Activated naive CD8-positive, alpha-beta T cell treated with anti-CD3 and anti-CD28 coated beads, Interleukin-2, amount 50 U/mL, for 24 hours (primary cell): ENCODE measurements at regions not wholly inside any gene's neighbourhood (a gene's known extent, or its start where the extent isn't known, plus 50 kb on each side); places are given as distances from the start of the nearest gene placed in this dataset.

Source experiments
- ATAC-seq: fragments of 150-1000 bp; cut with Tn5 transposase; one replicate; pipeline ENCODE4 v1.10.0; 2021
- DNase-seq: peaks from one replicate; pipeline ENCODE4 v3.0.0; 2021
- H3K27ac Mint-ChIP-seq: one replicate; pipeline ENCODE4 v1.8.0; 2021; ENCODE audit warnings: mild to moderate bottlenecking, mixed read lengths
- H3K27me3 Mint-ChIP-seq: one replicate; pipeline ENCODE4 v1.8.0; 2021; ENCODE audit warnings: mixed read lengths
- H3K36me3 Mint-ChIP-seq: one replicate; pipeline ENCODE4 v1.8.0; 2021; ENCODE audit warnings: low read depth, mixed read lengths
- H3K4me1 Mint-ChIP-seq: one replicate; pipeline ENCODE4 v1.8.0; 2021; ENCODE audit warnings: mixed read lengths
- H3K4me3 Mint-ChIP-seq: one replicate; pipeline ENCODE4 v1.8.0; 2021; ENCODE audit warnings: mild to moderate bottlenecking, moderate library complexity, mixed read lengths
- H3K9me3 Mint-ChIP-seq: one replicate; pipeline ENCODE4 v1.8.0; 2021; ENCODE audit warnings: mixed read lengths

DNA sequence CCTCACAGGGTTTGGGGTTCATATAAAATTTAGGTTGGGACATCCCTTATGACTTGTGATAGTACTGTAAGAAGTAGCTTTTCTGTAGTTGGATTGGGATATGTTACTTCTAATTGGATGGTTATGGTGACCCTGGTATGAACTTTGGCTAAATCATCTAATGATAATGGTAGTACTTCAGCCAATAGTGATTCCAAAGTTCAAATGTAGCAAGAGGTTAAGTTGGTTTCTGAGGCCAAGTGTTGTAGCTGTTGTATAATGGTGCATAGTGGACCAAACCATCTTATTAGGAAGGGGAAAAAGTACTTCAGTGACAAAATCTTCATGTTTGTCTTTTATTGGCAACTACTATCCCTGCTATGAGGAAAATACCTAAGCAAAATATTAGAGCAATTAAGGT lies 542.1 kb upstream of the IGFBP3 start:
- Mint-ChIP-seq H3K4me1 (no peaks in the 10 kb centered on the region), H3K36me3 (no peaks in the 10 kb centered on the region), H3K27ac (no peak overlapping the region), H3K9me3 (peaks cover 50% of the 10 kb centered on the region), H3K4me3 (no peak overlapping the region), H3K27me3 (no peaks in the 10 kb centered on the region)
- DNase-seq (no peak), ATAC-seq (no peak)

DNA sequence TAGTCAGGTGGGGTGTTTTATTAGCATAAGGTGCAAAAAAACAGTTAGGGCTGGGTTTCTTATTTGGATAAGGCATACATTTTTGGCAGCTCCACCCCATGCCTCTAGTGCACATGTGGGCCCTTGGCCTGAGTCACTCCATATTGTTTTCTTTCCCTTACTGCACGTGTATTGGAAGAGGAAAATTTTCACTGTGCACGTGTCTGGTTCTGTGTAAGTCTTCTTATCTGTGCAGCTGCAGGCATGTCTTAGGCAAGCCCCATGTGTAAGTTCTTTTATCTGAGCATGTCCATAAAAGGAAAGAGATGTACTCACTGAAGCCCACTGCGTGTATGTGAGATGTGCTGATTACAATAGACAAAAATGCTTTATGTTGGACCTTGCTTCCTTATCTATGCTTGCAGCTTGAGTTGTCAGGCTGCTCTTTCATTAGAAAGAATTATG lies 540.3 kb upstream of the IGFBP3 start:
- no peaks in the 10 kb centered on the region for H3K36me3 Mint-ChIP-seq
- no peaks in the 10 kb centered on the region for H3K27me3 Mint-ChIP-seq

DNA sequence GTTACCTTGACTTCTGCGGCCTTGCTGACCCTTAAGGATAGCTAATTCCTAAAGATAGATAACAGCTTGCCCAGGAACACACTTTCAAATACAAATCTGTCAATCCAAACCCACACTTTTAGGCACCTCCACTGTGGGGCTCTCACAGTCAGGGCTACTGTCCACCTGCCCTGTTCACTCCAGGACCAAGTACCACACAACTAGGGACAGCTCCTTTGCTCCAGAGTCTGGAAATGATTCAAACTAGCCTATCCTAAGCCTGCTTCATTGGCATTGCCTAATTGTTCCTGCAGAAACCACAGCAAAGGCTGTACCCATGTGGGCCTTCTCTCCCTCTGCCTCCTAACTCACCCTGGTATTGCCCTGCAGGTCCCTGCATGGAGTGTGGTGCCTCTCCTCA lies 538.9 kb upstream of the IGFBP3 start:
- Mint-ChIP-seq H3K4me3 (no peak overlapping the region), H3K4me1 (no peaks in the 10 kb centered on the region), H3K9me3 (peaks cover 42% of the 10 kb centered on the region), H3K27ac (no peak overlapping the region), H3K27me3 (no peaks in the 10 kb centered on the region), H3K36me3 (no peaks in the 10 kb centered on the region)
- DNase-seq (no peak), ATAC-seq (no peak)

More for the DNA sequence above, 540.3 kb upstream of the IGFBP3 start:
- no peak for DNase-seq
- H3K9me3 Mint-ChIP-seq, result peaks cover 37% of the 10 kb centered on the region
- no peak overlapping the region for H3K4me3 Mint-ChIP-seq
- no peak overlapping the region for H3K27ac Mint-ChIP-seq
- ATAC-seq, result no peak
- H3K4me1 Mint-ChIP-seq, result no peaks in the 10 kb centered on the region

DNA sequence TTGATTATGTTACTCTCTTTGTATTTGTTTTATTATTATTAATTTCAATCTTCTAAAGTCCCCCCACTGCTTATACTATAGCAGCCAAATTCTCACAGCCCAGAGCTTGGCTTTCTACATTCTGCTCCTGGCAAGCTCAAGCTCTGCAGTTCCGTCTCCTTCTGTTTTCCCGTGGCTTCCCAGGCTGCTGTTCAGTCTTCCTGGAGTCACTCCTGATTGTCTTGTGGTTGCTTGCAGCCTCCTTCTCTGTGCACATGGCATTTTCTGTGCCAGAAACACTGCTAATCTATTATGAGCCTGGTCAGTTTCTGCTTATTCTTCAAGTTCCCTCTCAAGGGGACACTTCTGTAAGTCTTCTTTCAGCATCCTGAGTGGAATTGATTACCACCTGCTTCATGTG lies 533.7 kb upstream of the IGFBP3 start:
- H3K36me3 Mint-ChIP-seq, result no peaks in the 10 kb centered on the region
- DNase-seq, result no peak
- H3K27ac Mint-ChIP-seq, result no peak overlapping the region
- no peaks in the 10 kb centered on the region for H3K4me1 Mint-ChIP-seq
- H3K9me3 Mint-ChIP-seq, result peaks cover 29% of the 10 kb centered on the region
- H3K4me3 Mint-ChIP-seq, result no peak overlapping the region
- H3K27me3 Mint-ChIP-seq, result no peaks in the 10 kb centered on the region
- no peak for ATAC-seq

DNA sequence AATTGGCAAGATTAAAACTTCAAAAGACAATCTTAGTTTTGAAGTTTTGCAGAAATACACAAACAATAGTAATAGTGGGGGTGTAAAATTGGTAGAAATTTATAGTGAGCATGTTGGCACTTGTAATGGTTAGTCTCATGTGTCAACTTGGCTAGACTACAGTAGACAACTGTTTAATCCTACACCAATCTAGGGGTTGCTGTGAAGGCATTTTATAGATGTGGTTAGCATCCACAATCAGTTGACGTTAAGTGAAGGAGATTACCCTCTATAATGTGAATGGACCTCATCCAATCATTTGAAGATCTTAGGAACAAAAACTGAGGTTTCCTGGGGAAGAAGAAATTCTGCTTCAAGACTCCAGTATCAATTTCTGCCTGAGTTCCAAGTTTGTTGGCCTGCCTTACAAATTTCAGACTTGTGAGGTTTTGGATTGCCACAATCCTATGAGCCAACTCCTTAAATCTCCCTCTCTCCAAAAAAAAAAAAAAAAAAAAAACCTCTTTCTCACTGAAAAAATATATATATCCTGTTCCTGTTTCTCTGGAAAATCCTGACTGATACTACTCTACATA lies 531.6 kb upstream of the IGFBP3 start:
- H3K9me3 Mint-ChIP-seq, result peaks cover 29% of the 10 kb centered on the region
- H3K27ac Mint-ChIP-seq, result no peak overlapping the region
- DNase-seq (no peak), ATAC-seq (no peak)
- no peaks in the 10 kb centered on the region for H3K27me3 Mint-ChIP-seq
- no peaks in the 10 kb centered on the region for H3K4me1 Mint-ChIP-seq
- H3K4me3 Mint-ChIP-seq, result no peak overlapping the region
- H3K36me3 Mint-ChIP-seq, result no peaks in the 10 kb centered on the region

DNA sequence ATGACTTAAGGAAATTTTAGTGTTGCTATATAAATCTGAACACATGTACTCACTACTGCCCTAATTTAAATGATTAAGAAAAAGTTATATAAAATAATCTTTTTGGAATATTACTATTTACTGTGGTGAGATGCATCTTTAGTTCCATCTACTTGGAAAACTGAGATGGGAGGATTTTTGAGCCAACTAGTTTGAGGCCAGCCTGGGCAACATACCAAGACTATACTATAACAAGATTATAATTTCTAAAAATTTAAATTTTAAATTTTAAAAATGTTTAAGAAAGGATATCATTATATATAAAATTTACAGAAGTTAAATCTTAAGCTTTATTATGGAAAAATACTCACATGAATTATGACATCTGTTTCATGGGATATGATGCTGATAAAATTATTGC lies 530.8 kb upstream of the IGFBP3 start:
- H3K4me3 Mint-ChIP-seq, result no peak overlapping the region
- no peak for DNase-seq
- no peaks in the 10 kb centered on the region for H3K27me3 Mint-ChIP-seq
- no peak for ATAC-seq
- peaks cover 29% of the 10 kb centered on the region for H3K9me3 Mint-ChIP-seq
- no peak overlapping the region for H3K27ac Mint-ChIP-seq
- no peaks in the 10 kb centered on the region for H3K36me3 Mint-ChIP-seq
- H3K4me1 Mint-ChIP-seq, result no peaks in the 10 kb centered on the region

DNA sequence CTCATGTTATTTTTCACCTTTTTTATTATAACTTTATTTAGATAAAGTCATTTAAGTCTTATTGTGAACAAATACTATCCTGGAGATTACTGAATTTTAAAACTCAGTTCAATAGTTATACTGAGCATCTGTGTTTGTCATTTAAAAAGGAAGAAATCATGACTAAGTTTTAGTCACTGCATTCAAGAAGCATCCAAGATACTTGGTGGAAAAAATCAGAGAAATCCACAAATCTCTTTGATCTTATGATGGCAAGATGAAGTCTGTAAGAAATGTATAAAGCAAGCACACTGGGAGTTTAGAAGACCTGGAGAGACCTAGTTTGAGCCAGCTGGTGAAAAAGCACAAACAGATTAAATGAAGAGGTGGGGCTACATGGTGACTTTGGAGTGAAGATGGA lies 529.8 kb upstream of the IGFBP3 start:
- DNase-seq, result no peak
- Mint-ChIP-seq H3K27ac (no peak overlapping the region), H3K4me3 (no peak overlapping the region), H3K9me3 (peaks cover 29% of the 10 kb centered on the region), H3K36me3 (no peaks in the 10 kb centered on the region), H3K4me1 (no peaks in the 10 kb centered on the region), H3K27me3 (no peaks in the 10 kb centered on the region)
- ATAC-seq, result no peak

DNA sequence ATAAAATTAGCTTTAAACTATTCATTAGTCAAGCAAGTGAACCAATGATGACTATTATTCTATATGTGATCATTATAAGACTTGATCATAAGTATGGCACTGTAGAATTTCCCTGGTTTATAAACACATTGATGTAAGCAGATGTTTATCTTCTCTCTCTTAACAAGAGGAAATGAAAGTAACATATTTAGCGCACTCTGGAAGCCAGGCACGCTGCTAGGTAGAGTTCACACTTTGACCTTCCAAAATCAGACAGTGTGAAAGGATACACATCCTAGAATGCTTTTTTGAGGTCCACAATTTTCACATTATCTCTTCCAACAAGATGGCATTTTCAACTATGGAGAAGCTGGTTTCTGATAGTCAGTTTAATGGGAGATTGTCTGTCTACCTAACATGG lies 529.4 kb upstream of the IGFBP3 start:
- DNase-seq, result no peak
- no peak for ATAC-seq
- Mint-ChIP-seq H3K4me1 (no peaks in the 10 kb centered on the region), H3K36me3 (no peaks in the 10 kb centered on the region), H3K4me3 (no peak overlapping the region), H3K9me3 (peaks cover 27% of the 10 kb centered on the region), H3K27ac (no peak overlapping the region), H3K27me3 (no peaks in the 10 kb centered on the region)

DNA sequence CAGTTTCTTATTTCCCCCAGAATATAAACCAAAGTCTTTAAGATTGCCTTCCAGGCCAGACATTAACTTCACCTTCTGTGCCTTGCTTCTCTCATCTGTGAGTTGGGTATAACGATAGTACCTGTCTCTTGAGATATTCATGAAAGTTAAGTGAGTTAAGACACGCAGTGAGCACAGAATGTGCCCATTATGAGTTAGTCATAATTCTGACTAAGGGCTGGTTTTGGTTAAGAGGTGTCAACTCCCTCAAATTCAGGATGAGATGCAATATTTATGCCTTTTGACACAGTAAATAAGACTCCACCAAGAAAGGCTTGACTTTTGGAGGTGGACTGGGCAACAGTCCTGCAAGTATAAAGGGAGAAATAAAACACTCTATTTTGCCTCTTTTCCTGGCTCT lies 528.7 kb upstream of the IGFBP3 start:
- H3K27me3 Mint-ChIP-seq, result no peaks in the 10 kb centered on the region
- no peak overlapping the region for H3K4me3 Mint-ChIP-seq
- no peaks in the 10 kb centered on the region for H3K4me1 Mint-ChIP-seq
- no peak for ATAC-seq
- H3K27ac Mint-ChIP-seq, result no peak overlapping the region
- no peaks in the 10 kb centered on the region for H3K36me3 Mint-ChIP-seq
- H3K9me3 Mint-ChIP-seq, result peaks cover 20% of the 10 kb centered on the region
- DNase-seq, result no peak

DNA sequence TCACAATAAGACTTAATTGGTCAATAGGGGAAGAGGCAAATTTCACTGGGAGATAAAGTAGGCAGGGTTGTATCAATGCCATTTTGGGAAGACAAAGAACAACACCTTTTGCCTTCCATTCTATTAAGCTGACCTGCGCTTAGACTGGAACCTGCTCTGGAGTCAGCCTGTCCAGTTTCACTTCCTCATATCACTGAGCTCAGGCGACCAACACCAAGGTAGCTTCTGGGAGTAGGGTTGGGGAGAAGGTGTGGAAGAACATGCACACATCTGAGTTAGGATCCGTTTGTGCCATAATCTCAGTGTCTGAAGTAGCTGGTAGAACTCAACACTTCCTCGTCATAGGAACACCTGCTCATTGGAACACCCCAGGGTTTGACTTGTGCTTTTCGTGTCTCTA lies 527.4 kb upstream of the IGFBP3 start:
- ATAC-seq (no peak), DNase-seq (no peak)
- H3K36me3 Mint-ChIP-seq, result no peaks in the 10 kb centered on the region
- H3K4me1 Mint-ChIP-seq, result no peaks in the 10 kb centered on the region
- H3K27ac Mint-ChIP-seq, result no peak overlapping the region
- no peak overlapping the region for H3K4me3 Mint-ChIP-seq
- H3K9me3 Mint-ChIP-seq, result peaks cover 12% of the 10 kb centered on the region
- H3K27me3 Mint-ChIP-seq, result no peaks in the 10 kb centered on the region

DNA sequence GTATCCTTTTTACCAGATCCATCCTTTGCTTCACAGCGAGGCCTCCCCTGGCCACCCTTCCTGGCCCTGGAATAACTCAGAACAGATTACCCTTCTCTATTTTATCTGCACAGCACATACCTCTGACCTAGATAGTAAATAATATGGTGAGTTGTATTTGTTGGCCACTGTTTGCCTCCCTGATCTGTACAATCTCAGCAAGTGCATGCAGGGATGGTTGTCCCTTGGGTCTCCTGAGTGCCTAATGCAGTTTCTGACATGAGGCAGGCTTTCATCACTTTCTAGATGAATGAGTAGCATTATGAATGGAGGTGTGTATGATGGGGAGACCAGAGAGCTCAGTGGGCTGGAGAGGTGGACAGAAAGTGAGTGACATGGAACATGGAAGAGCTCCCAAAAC lies 525.1 kb upstream of the IGFBP3 start:
- ATAC-seq (no peak), DNase-seq (no peak)
- no peak overlapping the region for H3K4me3 Mint-ChIP-seq
- H3K27me3 Mint-ChIP-seq, result no peaks in the 10 kb centered on the region
- no peaks in the 10 kb centered on the region for H3K36me3 Mint-ChIP-seq
- H3K27ac Mint-ChIP-seq, result no peak overlapping the region
- no peaks in the 10 kb centered on the region for H3K4me1 Mint-ChIP-seq
- H3K9me3 Mint-ChIP-seq, result peaks cover 3% of the 10 kb centered on the region

DNA sequence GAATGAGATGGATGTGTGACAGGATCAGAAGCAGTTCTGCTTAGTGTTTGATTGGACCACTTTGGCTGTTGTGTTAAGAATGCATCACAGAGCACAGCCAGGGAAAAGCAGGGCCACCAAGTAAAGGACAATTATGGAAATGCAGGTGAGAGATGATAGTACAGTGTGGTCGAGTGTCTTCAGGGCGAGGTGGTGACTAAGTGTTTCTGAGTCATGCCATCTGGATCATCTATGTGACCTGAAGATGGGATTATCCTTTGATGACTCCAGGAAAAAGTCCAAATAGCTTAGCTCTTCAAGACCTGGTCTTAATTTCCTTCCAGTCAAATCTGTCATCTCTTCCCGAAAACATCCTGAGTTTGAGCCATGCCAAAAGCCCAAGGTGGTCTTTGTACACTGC lies 523.2 kb upstream of the IGFBP3 start:
- no peak for ATAC-seq
- no peaks in the 10 kb centered on the region for H3K27me3 Mint-ChIP-seq
- no peak for DNase-seq
- H3K27ac Mint-ChIP-seq, result no peak overlapping the region
- H3K36me3 Mint-ChIP-seq, result no peaks in the 10 kb centered on the region
- H3K9me3 Mint-ChIP-seq, result peaks cover 4% of the 10 kb centered on the region
- H3K4me1 Mint-ChIP-seq, result no peaks in the 10 kb centered on the region
- H3K4me3 Mint-ChIP-seq, result no peak overlapping the region

DNA sequence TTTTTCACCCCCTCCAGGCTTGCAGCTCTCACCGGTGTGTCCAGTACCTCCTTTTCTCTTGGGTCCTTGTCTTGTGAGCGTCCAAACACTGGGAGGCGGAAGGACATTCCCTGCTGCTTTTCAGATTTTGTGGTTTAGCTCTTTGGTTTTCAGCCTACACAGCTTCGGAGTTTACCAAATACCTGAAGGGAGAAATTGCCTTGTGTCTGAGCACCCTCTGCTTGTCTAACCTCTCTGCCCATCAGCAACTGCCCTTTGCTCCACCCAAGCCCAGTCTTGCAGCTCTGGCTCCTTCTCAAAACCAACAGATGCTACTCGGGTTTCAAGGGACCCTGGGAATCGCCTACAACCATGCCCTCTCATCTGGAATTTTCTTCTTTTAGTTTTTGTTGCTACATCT lies 519.1 kb upstream of the IGFBP3 start:
- Mint-ChIP-seq H3K27ac (no peak overlapping the region), H3K27me3 (no peaks in the 10 kb centered on the region), H3K4me1 (no peaks in the 10 kb centered on the region), H3K4me3 (no peak overlapping the region), H3K36me3 (no peaks in the 10 kb centered on the region), H3K9me3 (peaks cover 14% of the 10 kb centered on the region)
- DNase-seq (no peak), ATAC-seq (no peak)

DNA sequence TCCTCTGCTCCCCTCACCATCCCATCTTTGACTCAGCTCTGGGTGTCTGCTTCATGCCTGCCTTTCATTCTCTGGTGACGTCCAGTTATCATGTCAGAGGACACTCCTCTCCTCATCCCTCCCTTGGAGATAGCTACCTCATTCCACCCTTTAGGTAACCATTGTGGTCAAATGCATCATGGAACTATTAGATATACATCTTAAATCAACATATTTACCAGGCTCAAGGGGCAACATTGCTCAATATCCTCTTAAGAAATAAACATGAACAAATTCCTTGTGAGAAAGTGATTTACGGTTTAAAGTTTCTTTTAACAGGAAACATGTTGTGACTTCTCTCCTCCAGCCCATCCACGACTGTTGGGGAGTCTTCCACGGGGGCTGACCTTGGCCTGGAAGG lies 511.6 kb upstream of the IGFBP3 start:
- no peaks in the 10 kb centered on the region for H3K4me1 Mint-ChIP-seq
- H3K27me3 Mint-ChIP-seq, result no peaks in the 10 kb centered on the region
- no peaks in the 10 kb centered on the region for H3K36me3 Mint-ChIP-seq
- no peak for ATAC-seq
- no peak overlapping the region for H3K4me3 Mint-ChIP-seq
- H3K9me3 Mint-ChIP-seq, result peaks cover 25% of the 10 kb centered on the region
- DNase-seq, result no peak
- no peak overlapping the region for H3K27ac Mint-ChIP-seq

DNA sequence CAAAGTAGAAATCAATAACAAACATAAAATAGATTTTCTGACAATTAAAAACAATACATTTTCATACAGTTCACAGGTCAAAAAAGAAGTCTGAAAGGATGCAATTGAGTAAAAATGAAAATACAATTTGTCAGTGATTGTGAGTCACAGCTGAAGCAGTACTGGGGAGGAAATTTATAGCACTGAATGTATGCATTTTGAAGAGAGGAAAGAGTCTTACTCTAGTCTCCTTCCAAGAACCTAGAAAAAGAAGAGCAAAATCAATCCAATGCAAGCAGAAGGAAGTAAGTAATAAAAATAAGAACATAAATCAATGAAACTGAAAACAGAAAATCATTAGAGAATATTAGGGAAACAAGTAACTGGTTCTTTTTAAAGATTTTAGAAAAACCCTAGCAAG lies 507.2 kb upstream of the IGFBP3 start:
- Mint-ChIP-seq H3K27ac (no peak overlapping the region), H3K4me1 (no peaks in the 10 kb centered on the region), H3K4me3 (no peak overlapping the region), H3K27me3 (peaks cover 2% of the 10 kb centered on the region), H3K36me3 (no peaks in the 10 kb centered on the region), H3K9me3 (peaks cover 24% of the 10 kb centered on the region)
- ATAC-seq, result no peak
- no peak for DNase-seq

DNA sequence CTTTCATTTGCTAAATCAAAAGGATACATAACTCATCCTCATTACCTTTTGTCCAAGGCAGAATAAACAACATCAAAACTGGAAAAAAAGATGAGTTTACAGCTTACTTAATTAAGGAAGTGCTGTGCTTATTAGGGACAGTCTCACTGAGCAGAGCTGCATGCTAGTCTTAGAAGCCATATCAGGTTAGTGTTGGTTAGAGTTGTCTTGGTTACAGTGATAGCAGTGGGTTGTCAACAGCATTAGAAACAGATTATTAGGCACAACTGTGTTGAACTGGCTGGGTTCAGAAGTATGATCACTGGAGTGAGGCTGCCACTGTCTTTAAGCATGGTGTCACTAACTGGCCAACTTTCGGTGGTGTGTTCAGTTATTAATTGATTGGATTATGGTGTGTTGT lies 503.9 kb upstream of the IGFBP3 start:
- H3K27ac Mint-ChIP-seq, result no peak overlapping the region
- no peak for DNase-seq
- ATAC-seq, result no peak
- H3K4me3 Mint-ChIP-seq, result no peak overlapping the region
- peaks cover 2% of the 10 kb centered on the region for H3K27me3 Mint-ChIP-seq
- H3K9me3 Mint-ChIP-seq, result peaks cover 11% of the 10 kb centered on the region
- H3K4me1 Mint-ChIP-seq, result no peaks in the 10 kb centered on the region
- H3K36me3 Mint-ChIP-seq, result no peaks in the 10 kb centered on the region
